Activated T-helper 1 cell treated with anti-CD3 and anti-CD28 coated beads, Interleukin-12 subunit alpha, Interleukin-12 subunit beta, Interleukin-2, Interleukin-4 antibody, amounts not matched to agents 30 ng/mL and 10 ng/mL and 1 ng/mL, durations not matched to agents 14 hours and 24 hours and 36 hours (primary cell): ENCODE measurements at regions not wholly inside any gene's neighbourhood (a gene's known extent, or its start where the extent isn't known, plus 50 kb on each side); places are given as distances from the start of the nearest gene placed in this dataset.
"Not testable (repeated sequence)": the region's sequence is repeated elsewhere in the genome, so short reads cannot be mapped to it uniquely, and the experiment has no call there.

ENCODE experiments used
- DNase-seq: peaks from one replicate; pipeline ENCODE4 v3.0.0; 2021; ENCODE audit warnings: low spot score
- H3K27ac Mint-ChIP-seq: one replicate; pipeline ENCODE4 v1.8.0; 2021; ENCODE audit warnings: mild to moderate bottlenecking, mixed read lengths
- H3K27me3 Mint-ChIP-seq: one replicate; pipeline ENCODE4 v1.8.0; 2022; ENCODE audit warnings: mild to moderate bottlenecking, moderate library complexity, mixed read lengths; ENCODE audit not compliant: insufficient read depth
- H3K36me3 Mint-ChIP-seq: one replicate; pipeline ENCODE4 v1.8.0; 2021; ENCODE audit warnings: low read depth, mixed read lengths
- H3K4me1 Mint-ChIP-seq: one replicate; pipeline ENCODE4 v1.8.0; 2021; ENCODE audit warnings: low read depth, mixed read lengths
- H3K4me3 Mint-ChIP-seq: one replicate; pipeline ENCODE4 v1.8.0; 2021; ENCODE audit warnings: mild to moderate bottlenecking, moderate library complexity, mixed read lengths
- H3K9me3 Mint-ChIP-seq: one replicate; pipeline ENCODE4 v1.8.0; 2021; ENCODE audit warnings: mixed read lengths
- intact Hi-C: fragments of 100-400 bp; cut with micrococcal nuclease; formaldehyde crosslinking; loops from one replicate; pipeline ENCODE4 v1.15.1; 2024

GRCh38 chr2:199533873-199534272 is 76.1 kb upstream of the SATB2 start:
- H3K36me3 Mint-ChIP-seq, DNase-seq, H3K9me3 Mint-ChIP-seq, H3K27ac Mint-ChIP-seq, intact Hi-C loops, H3K4me1 Mint-ChIP-seq, H3K4me3 Mint-ChIP-seq, H3K27me3 Mint-ChIP-seq: not testable (repeated sequence)

- no peaks in the 10 kb centered on the region for H3K4me1 Mint-ChIP-seq
- no peaks in the 10 kb centered on the region for H3K9me3 Mint-ChIP-seq
- H3K36me3 Mint-ChIP-seq, result no peaks in the 10 kb centered on the region
- H3K27ac Mint-ChIP-seq, result no peak overlapping the region
- no peak for DNase-seq
- no peak overlapping the region for H3K4me3 Mint-ChIP-seq
- no peaks in the 10 kb centered on the region for H3K27me3 Mint-ChIP-seq
- intact Hi-C loops, result no loop called here
These were observed 69.3 kb upstream of the SATB2 start for GRCh38 chr2:199527071-199527470.

- Mint-ChIP-seq H3K27me3 (peaks cover 3% of the 10 kb centered on the region), H3K4me3 (no peak overlapping the region), H3K9me3 (no peaks in the 10 kb centered on the region), H3K36me3 (no peaks in the 10 kb centered on the region), H3K27ac (no peak overlapping the region), H3K4me1 (no peaks in the 10 kb centered on the region)
- intact Hi-C loops, result no loop called here
- DNase-seq, result no peak
These were observed 67.2 kb upstream of the SATB2 start for GRCh38 chr2:199524689-199525574.

- no peak for DNase-seq
- intact Hi-C loops, result no loop called here
- Mint-ChIP-seq H3K9me3 (no peaks in the 10 kb centered on the region), H3K4me3 (no peak overlapping the region), H3K27ac (no peak overlapping the region), H3K27me3 (no peaks in the 10 kb centered on the region), H3K36me3 (no peaks in the 10 kb centered on the region), H3K4me1 (no peaks in the 10 kb centered on the region)
These were observed 51.7 kb upstream of the SATB2 start for GRCh38 chr2:199509403-199509802.
